ENCODE measurements at regions not wholly inside any gene's neighbourhood (a gene's known extent, or its start where the extent isn't known, plus 50 kb on each side); places are given as distances from the start of the nearest gene placed in this dataset.

GRCh38 chr2:217162533-217162932, 302.7 kb upstream of the TNP1 start:
- peak; percentile 88 for DNase-seq
- H3K9me3 Mint-ChIP-seq, result no peaks in the 10 kb centered on the region
- H3K4me1 Mint-ChIP-seq (ENCODE audit: low read depth), result peaks cover 37% of the 10 kb centered on the region
- H3K27me3 Mint-ChIP-seq (ENCODE audit: insufficient read depth), result peaks cover 11% of the 10 kb centered on the region; the same call in 1 of the 2 replicates
- H3K36me3 Mint-ChIP-seq (ENCODE audit: low read depth), result no peaks in the 10 kb centered on the region
- peak overlapping the region; percentile 29 for H3K27ac Mint-ChIP-seq
- H3K4me3 Mint-ChIP-seq, result peak overlapping the region; percentile 70
- no peak for TF ChIP-seq CTCF (IDR thresholded peaks at IDR 0.05)

GRCh38 chr2:217160978-217161973, 301.4 kb upstream of the TNP1 start:
- no peak overlapping the region for H3K27ac Mint-ChIP-seq
- no peaks in the 10 kb centered on the region for H3K9me3 Mint-ChIP-seq
- no peak for DNase-seq
- H3K36me3 Mint-ChIP-seq (ENCODE audit: low read depth), result no peaks in the 10 kb centered on the region
- H3K4me3 Mint-ChIP-seq, result no peak overlapping the region
- TF ChIP-seq CTCF (IDR thresholded peaks at IDR 0.05), result no peak
- peaks cover 34% of the 10 kb centered on the region for H3K4me1 Mint-ChIP-seq (ENCODE audit: low read depth)
- peaks cover 11% of the 10 kb centered on the region; the same call in 1 of the 2 replicates for H3K27me3 Mint-ChIP-seq (ENCODE audit: insufficient read depth)

- H3K27ac Mint-ChIP-seq, result no peak overlapping the region
- H3K27me3 Mint-ChIP-seq (ENCODE audit: insufficient read depth), result peaks cover 15% of the 10 kb centered on the region; the same call in 1 of the 2 replicates
- no peaks in the 10 kb centered on the region for H3K9me3 Mint-ChIP-seq
- no peak for TF ChIP-seq CTCF (IDR thresholded peaks at IDR 0.05)
- H3K4me1 Mint-ChIP-seq (ENCODE audit: low read depth), result peaks cover 34% of the 10 kb centered on the region
- DNase-seq, result no peak
- H3K36me3 Mint-ChIP-seq (ENCODE audit: low read depth), result no peaks in the 10 kb centered on the region
- no peak overlapping the region for H3K4me3 Mint-ChIP-seq
These were observed 300.4 kb upstream of the TNP1 start for GRCh38 chr2:217160103-217160743.

GRCh38 chr2:217158928-217159327, 299.1 kb upstream of the TNP1 start:
- H3K4me3 Mint-ChIP-seq, result no peak overlapping the region

GRCh38 chr2:217157581-217157980, 297.7 kb upstream of the TNP1 start:
- Mint-ChIP-seq H3K4me1 (ENCODE audit: low read depth) (peaks cover 25% of the 10 kb centered on the region), H3K4me3 (no peak overlapping the region), H3K9me3 (no peaks in the 10 kb centered on the region), H3K27ac (no peak overlapping the region), H3K36me3 (ENCODE audit: low read depth) (no peaks in the 10 kb centered on the region), H3K27me3 (ENCODE audit: insufficient read depth) (peaks cover 17% of the 10 kb centered on the region; the same call in 1 of the 2 replicates)
- no peak for TF ChIP-seq CTCF (IDR thresholded peaks at IDR 0.05)
- DNase-seq, result no peak

More at GRCh38 chr2:217158928-217159327, 299.1 kb upstream of the TNP1 start:
- no peak overlapping the region for H3K27ac Mint-ChIP-seq
- no peaks in the 10 kb centered on the region for H3K36me3 Mint-ChIP-seq (ENCODE audit: low read depth)
- peaks cover 34% of the 10 kb centered on the region for H3K4me1 Mint-ChIP-seq (ENCODE audit: low read depth)
- no peak for DNase-seq
- no peak for TF ChIP-seq CTCF (IDR thresholded peaks at IDR 0.05)
- H3K9me3 Mint-ChIP-seq, result no peaks in the 10 kb centered on the region
- H3K27me3 Mint-ChIP-seq (ENCODE audit: insufficient read depth), result peaks cover 15% of the 10 kb centered on the region; the same call in 1 of the 2 replicates

Measured in HFFc6 (cell line).